Cardiac fibroblast (primary cell): ENCODE measurements at regions not wholly inside any gene's neighbourhood (a gene's known extent, or its start where the extent isn't known, plus 50 kb on each side); places are given as distances from the start of the nearest gene placed in this dataset.
"Not testable (repeated sequence)": the region's sequence is repeated elsewhere in the genome, so short reads cannot be mapped to it uniquely, and the experiment has no call there.

Source experiments
- DNase-seq, 2 donors: peaks; one replicate each; pipeline versions ENCODE4 v3.0.0 to v3.0.0-alpha.2; 2010; ENCODE audit warnings: low read depth in 2 of 2
- H3K4me3 ChIP-seq, 2 donors: replicated peaks in 1 of 2; 1 replicate in 1 of 2; 2 replicates in 1 of 2; pipeline ENCODE4 v1.5.1; 2011; ENCODE audit warnings: low read depth in 2 of 2, low read length in 2 of 2, mild to moderate bottlenecking in 2 of 2, moderate library complexity in 1 of 2
- CTCF ChIP-seq: IDR thresholded peaks from one replicate; pipeline ENCODE4 v1.5.1; 2011; ENCODE audit warnings: low read depth, mild to moderate bottlenecking, low read length, inconsistent platforms

- TF ChIP-seq CTCF, result no peak
- H3K4me3 ChIP-seq, result no peak overlapping the region
- no peak for DNase-seq
Observed at GRCh38 chr12:97701901-97702300, 239.3 kb downstream of the RMST start.

GRCh38 chr12:97711392-97711791, 248.8 kb downstream of the RMST start:
- H3K4me3 ChIP-seq, result no peak overlapping the region
- DNase-seq, result no peak
- no peak for TF ChIP-seq CTCF

- no peak overlapping the region for H3K4me3 ChIP-seq
- no peak for TF ChIP-seq CTCF
- no peak for DNase-seq
Observed at GRCh38 chr12:97713270-97713669, 250.7 kb downstream of the RMST start.

GRCh38 chr12:97714107-97714563, 251.5 kb downstream of the RMST start:
- no peak for TF ChIP-seq CTCF
- no peak for DNase-seq
- no peak overlapping the region for H3K4me3 ChIP-seq

GRCh38 chr12:97716356-97716755, 253.8 kb downstream of the RMST start:
- peak; percentile 1 to 11 for DNase-seq
- H3K4me3 ChIP-seq, result no peak overlapping the region
- no peak for TF ChIP-seq CTCF

- DNase-seq, H3K4me3 ChIP-seq: not testable (repeated sequence)
Observed at GRCh38 chr12:97723801-97724200, 261.2 kb downstream of the RMST start.

- no peak for TF ChIP-seq CTCF
- no peak overlapping the region for H3K4me3 ChIP-seq
- no peak for DNase-seq
Observed at GRCh38 chr12:97745406-97746101, 282.9 kb downstream of the RMST start.
